Endothelial cell (in vitro differentiated cells): ENCODE measurements at regions not wholly inside any gene's neighbourhood (a gene's known extent, or its start where the extent isn't known, plus 50 kb on each side); places are given as distances from the start of the nearest gene placed in this dataset.
"Not testable (repeated sequence)": the region's sequence is repeated elsewhere in the genome, so short reads cannot be mapped to it uniquely, and the experiment has no call there.

Experiments
- DNase-seq: peaks from one replicate; pipeline ENCODE4 v3.0.0; 2021; ENCODE audit warnings: low spot score
- H3K27ac Mint-ChIP-seq: one replicate; pipeline ENCODE4 v1.8.0; 2021; ENCODE audit warnings: mixed read lengths, inconsistent platforms; ENCODE audit not compliant: unreplicated experiment
- H3K27me3 Mint-ChIP-seq: one replicate; pipeline ENCODE4 v1.8.0; 2021; ENCODE audit warnings: mild to moderate bottlenecking, moderate library complexity, mixed read lengths, inconsistent platforms; ENCODE audit not compliant: unreplicated experiment
- H3K36me3 Mint-ChIP-seq: one replicate; pipeline ENCODE4 v1.8.0; 2021; ENCODE audit warnings: mild to moderate bottlenecking, low read depth, mixed read lengths, inconsistent platforms; ENCODE audit not compliant: unreplicated experiment
- H3K4me1 Mint-ChIP-seq: one replicate; pipeline ENCODE4 v1.8.0; 2021; ENCODE audit warnings: mild to moderate bottlenecking, mixed read lengths, inconsistent platforms; ENCODE audit not compliant: unreplicated experiment
- H3K4me3 Mint-ChIP-seq: one replicate; pipeline ENCODE4 v1.8.0; 2021; ENCODE audit warnings: mild to moderate bottlenecking, mixed read lengths, inconsistent platforms; ENCODE audit not compliant: unreplicated experiment
- H3K9me3 Mint-ChIP-seq: one replicate; pipeline ENCODE4 v1.8.0; 2021; ENCODE audit warnings: mixed read lengths, inconsistent platforms; ENCODE audit not compliant: unreplicated experiment
- CTCF ChIP-seq: fragments of 200-600 bp; sonication (generic); IDR thresholded peaks from one replicate; pipeline ENCODE4 v1.5.0; 2021; ENCODE audit warnings: antibody characterized with exemption; ENCODE audit not compliant: unreplicated experiment

- TF ChIP-seq CTCF: no peak
- peaks cover 17% of the 10 kb centered on the region for H3K4me1 Mint-ChIP-seq
- no peak overlapping the region for H3K27ac Mint-ChIP-seq
- H3K27me3 Mint-ChIP-seq: peaks cover 2% of the 10 kb centered on the region
- H3K36me3 Mint-ChIP-seq: no peaks in the 10 kb centered on the region
- H3K9me3 Mint-ChIP-seq: no peaks in the 10 kb centered on the region
- DNase-seq: no peak
- H3K4me3 Mint-ChIP-seq: no peak overlapping the region
Measured at GRCh38 chr4:81590596-81590995, 118.9 kb upstream of the RASGEF1B start.

- no peaks in the 10 kb centered on the region for H3K36me3 Mint-ChIP-seq
- H3K27me3 Mint-ChIP-seq: peaks cover 2% of the 10 kb centered on the region
- no peak overlapping the region for H3K4me3 Mint-ChIP-seq
- peaks cover 8% of the 10 kb centered on the region for H3K4me1 Mint-ChIP-seq
- TF ChIP-seq CTCF: no peak
- H3K9me3 Mint-ChIP-seq: no peaks in the 10 kb centered on the region
- H3K27ac Mint-ChIP-seq: no peak overlapping the region
- DNase-seq: no peak
Measured at GRCh38 chr4:81589262-81589661, 117.6 kb upstream of the RASGEF1B start.

GRCh38 chr4:81586706-81587105, 115.0 kb upstream of the RASGEF1B start:
- no peak for TF ChIP-seq CTCF
- no peaks in the 10 kb centered on the region for H3K27me3 Mint-ChIP-seq
- H3K4me1 Mint-ChIP-seq: no peaks in the 10 kb centered on the region
- no peak overlapping the region for H3K27ac Mint-ChIP-seq
- DNase-seq: no peak
- H3K4me3 Mint-ChIP-seq: no peak overlapping the region
- H3K36me3 Mint-ChIP-seq: no peaks in the 10 kb centered on the region
- no peaks in the 10 kb centered on the region for H3K9me3 Mint-ChIP-seq

DNA sequence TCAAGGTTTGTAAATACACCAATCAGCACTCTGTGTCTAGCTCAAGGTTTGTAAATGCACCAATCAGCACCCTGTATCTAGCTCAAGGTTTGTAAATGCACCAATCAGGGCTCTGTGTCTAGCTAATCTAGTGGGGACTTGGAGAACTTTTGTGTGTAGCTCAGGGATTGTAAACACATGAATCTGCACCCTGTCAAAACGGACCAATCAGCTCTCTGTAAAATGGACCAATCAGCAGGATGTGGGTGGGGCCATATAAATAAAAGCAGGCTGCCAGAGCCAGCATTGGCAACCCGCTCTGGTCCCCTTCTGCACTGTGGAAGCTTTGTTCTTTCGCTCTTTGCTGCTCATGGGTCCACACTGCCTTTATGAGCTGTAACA, 109.3 kb upstream of the RASGEF1B start:
- H3K4me3 Mint-ChIP-seq, H3K4me1 Mint-ChIP-seq, DNase-seq, H3K27me3 Mint-ChIP-seq, H3K27ac Mint-ChIP-seq, H3K36me3 Mint-ChIP-seq, H3K9me3 Mint-ChIP-seq: not testable (repeated sequence)

- H3K27ac Mint-ChIP-seq: no peak overlapping the region
- DNase-seq: no peak
- H3K27me3 Mint-ChIP-seq: no peaks in the 10 kb centered on the region
- TF ChIP-seq CTCF: no peak
- no peak overlapping the region for H3K4me3 Mint-ChIP-seq
- peaks cover 4% of the 10 kb centered on the region for H3K36me3 Mint-ChIP-seq
- H3K4me1 Mint-ChIP-seq: no peaks in the 10 kb centered on the region
- H3K9me3 Mint-ChIP-seq: no peaks in the 10 kb centered on the region
Measured at GRCh38 chr4:81580346-81580993, 108.8 kb upstream of the RASGEF1B start.
